ENCODE measurements at regions not wholly inside any gene's neighbourhood (a gene's known extent, or its start where the extent isn't known, plus 50 kb on each side); places are given as distances from the start of the nearest gene placed in this dataset.

GRCh38 chr2:129764376-129765325 lies 214.8 kb upstream of the RAB6C start:
- H3K9me2 ChIP-seq (replicated peaks; ENCODE audit: insufficient read depth, low read length), result no peaks in the 10 kb centered on the region
- H3K36me3 ChIP-seq (replicated peaks; ENCODE audit: insufficient read depth, low read length), result no peaks in the 10 kb centered on the region
- H2AFZ ChIP-seq (ENCODE audit: low read length), result no peak overlapping the region
- H4K20me1 ChIP-seq (ENCODE audit: insufficient read depth, low read length), result no peaks in the 10 kb centered on the region
- no peak overlapping the region for H3K27ac ChIP-seq (ENCODE audit: low read length)
- H3K4me1 ChIP-seq (ENCODE audit: low read length), result no peaks in the 10 kb centered on the region
- no peaks in the 10 kb centered on the region for H3K27me3 ChIP-seq (replicated peaks; ENCODE audit: insufficient read depth, low read length)
- H3K4me3 ChIP-seq (ENCODE audit: low read length), result no peak overlapping the region
- no peaks in the 10 kb centered on the region for H3F3A ChIP-seq (ENCODE audit: insufficient read depth, low read length)
- no peaks in the 10 kb centered on the region for H3K79me2 ChIP-seq (ENCODE audit: low read length)
- TF ChIP-seq EZH2 (optimal IDR thresholded peaks at IDR 0.05; ENCODE audit: low read depth, low read length) (no peak), CTCF (IDR thresholded peaks at IDR 0.05; ENCODE audit: low read length) (no peak), EZH2phosphoT487 (IDR thresholded peaks at IDR 0.05; ENCODE audit: low read length) (no peak)
- DNase-seq, result no peak
- no peak overlapping the region for H3K9ac ChIP-seq (ENCODE audit: low read length)
- no peak overlapping the region for H3K4me2 ChIP-seq (ENCODE audit: low read depth, low read length)
- no peaks in the 10 kb centered on the region for H3K9me3 ChIP-seq (replicated peaks; ENCODE audit: insufficient read depth, low read length)

GRCh38 chr2:129765326-129765677 lies 214.2 kb upstream of the RAB6C start:
- DNase-seq, result no peak

GRCh38 chr2:129765678-129766351 lies 213.7 kb upstream of the RAB6C start:
- TF ChIP-seq EZH2 (optimal IDR thresholded peaks at IDR 0.05; ENCODE audit: low read depth, low read length) (no peak), CTCF (IDR thresholded peaks at IDR 0.05; ENCODE audit: low read length) (no peak), EZH2phosphoT487 (IDR thresholded peaks at IDR 0.05; ENCODE audit: low read length) (no peak)
- H3K4me3 ChIP-seq (ENCODE audit: low read length), result no peak overlapping the region
- no peaks in the 10 kb centered on the region for H3K27me3 ChIP-seq (replicated peaks; ENCODE audit: insufficient read depth, low read length)
- H3K9me3 ChIP-seq (replicated peaks; ENCODE audit: insufficient read depth, low read length), result no peaks in the 10 kb centered on the region
- H3K9me2 ChIP-seq (replicated peaks; ENCODE audit: insufficient read depth, low read length), result no peaks in the 10 kb centered on the region
- no peak overlapping the region for H3K27ac ChIP-seq (ENCODE audit: low read length)
- no peaks in the 10 kb centered on the region for H4K20me1 ChIP-seq (ENCODE audit: insufficient read depth, low read length)
- no peak overlapping the region for H3K9ac ChIP-seq (ENCODE audit: low read length)
- no peak overlapping the region for H3K4me2 ChIP-seq (ENCODE audit: low read depth, low read length)
- no peak for DNase-seq
- H3K4me1 ChIP-seq (ENCODE audit: low read length), result no peaks in the 10 kb centered on the region
- no peaks in the 10 kb centered on the region for H3K36me3 ChIP-seq (replicated peaks; ENCODE audit: insufficient read depth, low read length)
- H3K79me2 ChIP-seq (ENCODE audit: low read length), result no peaks in the 10 kb centered on the region
- H2AFZ ChIP-seq (ENCODE audit: low read length), result no peak overlapping the region
- H3F3A ChIP-seq (ENCODE audit: insufficient read depth, low read length), result no peaks in the 10 kb centered on the region

More at GRCh38 chr2:129765326-129765677, 214.2 kb upstream of the RAB6C start:
- Histone ChIP-seq H3K79me2 (ENCODE audit: low read length) (no peaks in the 10 kb centered on the region), H4K20me1 (ENCODE audit: insufficient read depth, low read length) (no peaks in the 10 kb centered on the region), H2AFZ (ENCODE audit: low read length) (no peak overlapping the region), H3K4me2 (ENCODE audit: low read depth, low read length) (no peak overlapping the region), H3K9me2 (replicated peaks; ENCODE audit: insufficient read depth, low read length) (no peaks in the 10 kb centered on the region), H3K4me3 (ENCODE audit: low read length) (no peak overlapping the region), H3K9ac (ENCODE audit: low read length) (no peak overlapping the region), H3K9me3 (replicated peaks; ENCODE audit: insufficient read depth, low read length) (no peaks in the 10 kb centered on the region), H3K27ac (ENCODE audit: low read length) (no peak overlapping the region), H3K27me3 (replicated peaks; ENCODE audit: insufficient read depth, low read length) (no peaks in the 10 kb centered on the region), H3K36me3 (replicated peaks; ENCODE audit: insufficient read depth, low read length) (no peaks in the 10 kb centered on the region), H3K4me1 (ENCODE audit: low read length) (no peaks in the 10 kb centered on the region), H3F3A (ENCODE audit: insufficient read depth, low read length) (no peaks in the 10 kb centered on the region)
- TF ChIP-seq CTCF (IDR thresholded peaks at IDR 0.05; ENCODE audit: low read length) (no peak), EZH2phosphoT487 (IDR thresholded peaks at IDR 0.05; ENCODE audit: low read length) (no peak), EZH2 (optimal IDR thresholded peaks at IDR 0.05; ENCODE audit: low read depth, low read length) (no peak)
